HL-60 (cell line): ENCODE measurements at regions not wholly inside any gene's neighbourhood (a gene's known extent, or its start where the extent isn't known, plus 50 kb on each side); places are given as distances from the start of the nearest gene placed in this dataset.
A peak's percentile ranks its signal among the peaks of the same experiment; 100 is the strongest.

Experiments used
- DNase-seq, 2 experiments: peaks; one replicate each; pipeline ENCODE4 v3.0.0-alpha.2; 2010 to 2020; ENCODE audit warnings: low read depth in 1 of 2, low spot score in 1 of 2
- H3K27ac ChIP-seq: fragments of 250-450 bp; sonication (Bioruptor Pico); replicated peaks from 2 replicates; pipeline ENCODE4 v1.5.1; 2020; ENCODE audit warnings: mild to moderate bottlenecking, moderate library complexity
- H3K27me3 ChIP-seq: fragments of 250-450 bp; sonication (Bioruptor Pico); 2 replicates; pipeline ENCODE4 v1.5.1; 2021; ENCODE audit warnings: mild to moderate bottlenecking, moderate library complexity; ENCODE audit not compliant: insufficient read depth, poor library complexity, severe bottlenecking
- H3K4me3 ChIP-seq: replicated peaks from 2 replicates; pipeline ENCODE4 v1.5.1; 2011; ENCODE audit warnings: mild to moderate bottlenecking, control low read depth, low read length; ENCODE audit not compliant: insufficient read depth
- GABPA ChIP-seq: IDR thresholded peaks from 2 replicates; pipeline ENCODE4 v1.6.1; 2012; ENCODE audit warnings: low read depth
- POLR2AphosphoS5 ChIP-seq: IDR thresholded peaks from 2 replicates; pipeline ENCODE4 v1.6.1; 2012; ENCODE audit warnings: low read depth
- SPI1 ChIP-seq: IDR thresholded peaks from 2 replicates; pipeline ENCODE4 v1.6.1; 2012; ENCODE audit warnings: low read depth, mild to moderate bottlenecking, borderline replicate concordance
- TF ChIP-seq, protein P1 (sequence below): IDR thresholded peaks from one replicate; pipeline ENCODE4 v1.5.1; 2011; ENCODE audit warnings: low read length, control low read depth, inconsistent platforms; ENCODE audit not compliant: insufficient read depth
- TF ChIP-seq, protein P2 (sequence below): IDR thresholded peaks from 2 replicates; pipeline ENCODE4 v1.6.1; 2012; ENCODE audit warnings: low read depth; ENCODE audit not compliant: insufficient replicate concordance

DNA sequence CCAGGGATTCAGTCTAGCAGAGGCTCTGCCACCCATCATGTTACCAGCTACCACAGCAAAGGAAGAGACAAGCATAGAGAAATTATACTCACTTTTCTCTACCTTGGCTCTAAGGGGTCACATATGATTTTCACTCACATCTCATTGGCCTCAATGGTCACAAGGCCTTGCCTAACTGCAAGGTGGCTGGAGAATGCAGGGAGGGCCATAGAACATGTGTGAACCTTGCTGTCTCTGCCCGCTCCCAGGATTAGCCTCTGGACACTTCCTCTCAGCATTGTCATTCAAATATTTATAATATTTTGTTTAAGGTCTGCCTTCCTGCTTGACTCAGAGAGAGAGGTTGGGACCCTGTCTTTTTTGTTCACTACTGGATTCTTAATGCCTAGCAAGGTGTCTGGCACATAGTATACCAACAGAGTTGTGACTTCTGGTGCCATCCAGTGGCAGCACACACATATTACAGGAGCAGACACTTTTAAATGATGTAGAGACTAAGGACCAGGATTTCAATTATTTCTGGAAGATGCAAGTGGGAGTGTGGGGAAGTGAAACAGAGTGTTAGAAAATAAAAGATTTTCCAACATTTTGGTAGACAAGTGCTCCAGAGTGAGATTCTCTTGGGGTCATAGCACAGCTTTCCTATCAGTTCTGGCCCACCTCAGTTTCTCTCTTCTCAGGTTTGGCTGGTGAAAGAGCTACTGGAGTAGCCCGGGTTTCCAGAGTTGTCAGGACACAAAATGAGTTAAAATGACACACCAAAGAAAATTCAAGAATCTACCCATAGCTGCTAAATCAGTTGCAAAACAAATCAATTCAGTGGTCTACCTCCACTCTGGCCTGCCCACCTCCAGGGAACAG, 119.0 kb upstream of the RASGRP1 start:
- Histone ChIP-seq H3K27me3 (no peaks in the 10 kb centered on the region), H3K27ac (no peak overlapping the region), H3K4me3 (no peak overlapping the region)
- TF ChIP-seq, protein P1, sequence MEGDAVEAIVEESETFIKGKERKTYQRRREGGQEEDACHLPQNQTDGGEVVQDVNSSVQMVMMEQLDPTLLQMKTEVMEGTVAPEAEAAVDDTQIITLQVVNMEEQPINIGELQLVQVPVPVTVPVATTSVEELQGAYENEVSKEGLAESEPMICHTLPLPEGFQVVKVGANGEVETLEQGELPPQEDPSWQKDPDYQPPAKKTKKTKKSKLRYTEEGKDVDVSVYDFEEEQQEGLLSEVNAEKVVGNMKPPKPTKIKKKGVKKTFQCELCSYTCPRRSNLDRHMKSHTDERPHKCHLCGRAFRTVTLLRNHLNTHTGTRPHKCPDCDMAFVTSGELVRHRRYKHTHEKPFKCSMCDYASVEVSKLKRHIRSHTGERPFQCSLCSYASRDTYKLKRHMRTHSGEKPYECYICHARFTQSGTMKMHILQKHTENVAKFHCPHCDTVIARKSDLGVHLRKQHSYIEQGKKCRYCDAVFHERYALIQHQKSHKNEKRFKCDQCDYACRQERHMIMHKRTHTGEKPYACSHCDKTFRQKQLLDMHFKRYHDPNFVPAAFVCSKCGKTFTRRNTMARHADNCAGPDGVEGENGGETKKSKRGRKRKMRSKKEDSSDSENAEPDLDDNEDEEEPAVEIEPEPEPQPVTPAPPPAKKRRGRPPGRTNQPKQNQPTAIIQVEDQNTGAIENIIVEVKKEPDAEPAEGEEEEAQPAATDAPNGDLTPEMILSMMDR: peak; percentile 50
- no peak for TF ChIP-seq SPI1
- DNase-seq: peak in 1 of 2 experiments; percentile 51

DNA sequence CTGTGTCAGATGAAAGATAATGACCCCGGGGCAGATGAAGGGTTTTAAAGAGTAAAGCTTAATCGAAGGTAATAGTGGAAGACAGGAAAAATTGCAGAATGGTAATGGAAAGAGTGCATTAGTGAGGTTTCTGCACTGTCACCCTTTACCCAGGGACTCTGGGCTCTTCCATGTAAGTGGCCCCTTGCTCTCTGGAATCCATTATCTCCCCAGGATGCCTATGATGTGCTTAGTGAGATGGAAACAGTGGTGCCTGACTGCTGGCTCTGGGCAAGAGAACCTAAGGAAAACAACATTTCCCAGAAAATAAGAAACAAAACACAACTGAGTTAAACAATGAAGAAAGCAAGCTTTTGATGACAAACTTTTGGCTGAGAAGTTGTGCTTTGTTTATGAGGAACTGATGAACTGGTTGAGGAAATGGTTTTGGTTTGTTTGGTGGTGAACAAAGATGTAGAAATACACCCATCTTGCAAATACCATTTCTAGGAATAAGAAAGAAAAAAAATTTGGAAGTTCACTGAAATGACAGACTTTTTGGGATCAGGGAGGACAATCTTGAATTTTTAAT, 119.9 kb upstream of the RASGRP1 start:
- no peak overlapping the region for H3K27ac ChIP-seq
- H3K4me3 ChIP-seq: no peak overlapping the region
- no peak for DNase-seq
- H3K27me3 ChIP-seq: no peaks in the 10 kb centered on the region
- TF ChIP-seq GABPA: no peak
- TF ChIP-seq, protein P2, sequence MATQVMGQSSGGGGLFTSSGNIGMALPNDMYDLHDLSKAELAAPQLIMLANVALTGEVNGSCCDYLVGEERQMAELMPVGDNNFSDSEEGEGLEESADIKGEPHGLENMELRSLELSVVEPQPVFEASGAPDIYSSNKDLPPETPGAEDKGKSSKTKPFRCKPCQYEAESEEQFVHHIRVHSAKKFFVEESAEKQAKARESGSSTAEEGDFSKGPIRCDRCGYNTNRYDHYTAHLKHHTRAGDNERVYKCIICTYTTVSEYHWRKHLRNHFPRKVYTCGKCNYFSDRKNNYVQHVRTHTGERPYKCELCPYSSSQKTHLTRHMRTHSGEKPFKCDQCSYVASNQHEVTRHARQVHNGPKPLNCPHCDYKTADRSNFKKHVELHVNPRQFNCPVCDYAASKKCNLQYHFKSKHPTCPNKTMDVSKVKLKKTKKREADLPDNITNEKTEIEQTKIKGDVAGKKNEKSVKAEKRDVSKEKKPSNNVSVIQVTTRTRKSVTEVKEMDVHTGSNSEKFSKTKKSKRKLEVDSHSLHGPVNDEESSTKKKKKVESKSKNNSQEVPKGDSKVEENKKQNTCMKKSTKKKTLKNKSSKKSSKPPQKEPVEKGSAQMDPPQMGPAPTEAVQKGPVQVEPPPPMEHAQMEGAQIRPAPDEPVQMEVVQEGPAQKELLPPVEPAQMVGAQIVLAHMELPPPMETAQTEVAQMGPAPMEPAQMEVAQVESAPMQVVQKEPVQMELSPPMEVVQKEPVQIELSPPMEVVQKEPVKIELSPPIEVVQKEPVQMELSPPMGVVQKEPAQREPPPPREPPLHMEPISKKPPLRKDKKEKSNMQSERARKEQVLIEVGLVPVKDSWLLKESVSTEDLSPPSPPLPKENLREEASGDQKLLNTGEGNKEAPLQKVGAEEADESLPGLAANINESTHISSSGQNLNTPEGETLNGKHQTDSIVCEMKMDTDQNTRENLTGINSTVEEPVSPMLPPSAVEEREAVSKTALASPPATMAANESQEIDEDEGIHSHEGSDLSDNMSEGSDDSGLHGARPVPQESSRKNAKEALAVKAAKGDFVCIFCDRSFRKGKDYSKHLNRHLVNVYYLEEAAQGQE: no peak
- no peak for TF ChIP-seq SPI1
- TF ChIP-seq POLR2AphosphoS5: no peak

DNA sequence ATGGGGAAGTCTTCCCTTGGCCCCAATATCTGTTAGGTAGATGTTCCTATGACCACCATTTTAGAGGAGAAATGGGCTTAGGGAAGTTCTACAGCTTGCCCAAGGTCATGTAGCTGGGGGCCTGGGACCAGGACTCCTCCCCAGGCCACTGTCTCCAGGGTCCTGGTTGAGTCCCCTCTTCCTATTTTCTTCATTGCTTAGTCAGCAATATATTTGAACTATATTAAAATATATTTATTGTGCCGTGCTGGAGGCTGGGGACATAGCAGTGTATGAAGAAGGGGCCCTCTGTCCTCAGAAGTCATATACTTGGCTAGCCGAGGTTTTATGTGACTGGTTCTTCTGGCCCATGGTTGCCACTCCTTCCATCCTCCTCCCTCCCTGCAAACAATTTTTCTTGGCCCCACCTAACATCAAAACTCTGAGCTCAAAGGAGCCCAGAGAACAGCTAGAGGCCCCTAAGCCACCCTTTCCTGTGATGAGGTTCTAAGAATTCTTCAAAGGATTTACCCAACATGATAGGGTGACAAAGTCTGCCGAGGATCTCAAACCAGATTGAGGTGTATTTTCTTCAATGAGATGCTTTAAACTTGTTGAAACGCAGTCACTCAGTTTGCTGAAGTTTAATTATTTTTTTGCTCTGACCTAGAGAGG, 121.2 kb upstream of the RASGRP1 start:
- Histone ChIP-seq H3K27me3 (no peaks in the 10 kb centered on the region), H3K27ac (no peak overlapping the region), H3K4me3 (no peak overlapping the region)
- DNase-seq: no peak
- TF ChIP-seq GABPA (no peak), SPI1 (no peak), POLR2AphosphoS5 (no peak)
- TF ChIP-seq, protein P2: no peak
- TF ChIP-seq, protein P1: no peak

DNA sequence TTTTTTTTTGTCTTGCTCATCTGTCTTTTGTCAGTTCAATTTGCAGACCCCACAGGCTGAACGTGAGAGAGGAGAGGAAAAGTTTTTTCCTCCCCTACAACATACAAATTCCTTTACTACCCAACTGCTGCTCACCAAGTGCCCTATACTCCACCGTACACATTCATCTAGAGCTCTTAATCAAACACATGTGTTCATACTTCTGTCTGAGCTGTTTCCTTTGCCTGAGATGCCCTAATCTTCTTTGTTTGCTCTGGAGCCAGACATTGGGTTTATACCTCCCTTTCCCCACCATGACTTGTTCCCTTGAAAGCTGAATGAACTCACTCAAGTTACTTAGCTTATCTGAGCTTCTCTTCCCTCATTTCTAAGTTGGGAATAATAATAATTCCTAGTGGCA, 122.7 kb upstream of the RASGRP1 start:
- TF ChIP-seq, protein P1: no peak
- no peak for TF ChIP-seq POLR2AphosphoS5
- no peak for TF ChIP-seq GABPA
- no peak for TF ChIP-seq SPI1
- TF ChIP-seq, protein P2: no peak
- Histone ChIP-seq H3K27me3 (no peaks in the 10 kb centered on the region), H3K27ac (no peak overlapping the region), H3K4me3 (no peak overlapping the region)
- DNase-seq: no peak
